B cell (primary cell): ENCODE measurements at regions not wholly inside any gene's neighbourhood (a gene's known extent, or its start where the extent isn't known, plus 50 kb on each side); places are given as distances from the start of the nearest gene placed in this dataset.

Source experiments
- CTCF ChIP-seq: fragments of 200-600 bp; IDR thresholded peaks from one replicate; pipeline ENCODE4 v1.8.0; 2022; ENCODE audit warnings: antibody characterized with exemption, mild to moderate bottlenecking
- EZH2 ChIP-seq: IDR thresholded peaks from 2 replicates; pipeline ENCODE4 v1.6.1; 2012; ENCODE audit warnings: borderline replicate concordance, low read depth, mild to moderate bottlenecking, moderate library complexity, low read length; ENCODE audit not compliant: insufficient read depth, poor library complexity, severe bottlenecking

GRCh38 chr2:15744820-15745219 is 153.2 kb downstream of the DDX1 start:
- TF ChIP-seq EZH2: no peak
- TF ChIP-seq CTCF: no peak
